ENCODE measurements at regions not wholly inside any gene's neighbourhood (a gene's known extent, or its start where the extent isn't known, plus 50 kb on each side); places are given as distances from the start of the nearest gene placed in this dataset.

DNA sequence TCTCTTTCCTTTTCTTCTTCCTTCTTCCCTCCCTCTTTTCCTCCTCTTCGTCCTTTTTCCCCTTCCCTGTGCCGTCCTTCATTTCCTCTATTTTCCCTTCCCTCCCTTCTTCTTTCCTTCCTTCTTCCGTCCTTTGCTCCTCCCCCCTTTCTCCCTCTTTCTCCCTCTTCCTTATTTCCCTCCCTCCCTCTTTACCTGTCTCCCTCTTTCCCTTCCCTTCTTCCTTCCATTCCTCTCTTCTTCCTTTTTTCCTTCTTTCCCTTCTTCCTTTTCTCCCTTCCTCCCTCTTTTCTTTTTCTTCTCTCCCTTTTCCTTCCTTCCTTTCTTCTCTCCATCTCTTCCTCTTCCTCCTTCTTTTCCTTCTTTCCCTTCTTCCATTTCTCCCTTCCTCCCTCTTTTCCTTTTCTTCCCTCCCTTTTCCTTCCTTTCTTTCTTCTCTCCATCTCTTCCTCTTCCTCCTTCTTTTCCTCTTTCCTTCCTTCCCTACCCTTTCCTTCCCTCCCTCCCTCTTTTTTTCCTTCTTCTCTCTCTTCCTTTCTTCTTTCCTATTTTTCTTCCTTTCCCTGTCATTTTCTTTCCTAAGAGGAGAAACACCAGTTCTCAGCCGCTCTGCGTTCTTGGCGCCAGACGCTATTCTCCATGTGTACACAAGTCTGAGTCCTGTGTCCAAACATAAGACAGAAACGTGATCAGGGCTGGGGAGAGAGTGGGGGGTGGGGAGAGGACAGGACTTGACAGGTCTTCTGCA is 597.1 kb downstream of the MID1IP1 start:
- no peak for DNase-seq (ENCODE audit: low read depth)
- peaks cover 6% of the 10 kb centered on the region for H3K27me3 ChIP-seq (ENCODE audit: control insufficient read depth, insufficient read depth, low read length)
- H3K4me3 ChIP-seq (ENCODE audit: low read depth, low read length): no peak overlapping the region
- TF ChIP-seq CTCF (IDR thresholded peaks at IDR 0.05; ENCODE audit: insufficient read depth, low read length, poor library complexity, severe bottlenecking): no peak
- peaks cover 1% of the 10 kb centered on the region for H3K36me3 ChIP-seq (ENCODE audit: control insufficient read depth, insufficient read depth, low read length)

DNA sequence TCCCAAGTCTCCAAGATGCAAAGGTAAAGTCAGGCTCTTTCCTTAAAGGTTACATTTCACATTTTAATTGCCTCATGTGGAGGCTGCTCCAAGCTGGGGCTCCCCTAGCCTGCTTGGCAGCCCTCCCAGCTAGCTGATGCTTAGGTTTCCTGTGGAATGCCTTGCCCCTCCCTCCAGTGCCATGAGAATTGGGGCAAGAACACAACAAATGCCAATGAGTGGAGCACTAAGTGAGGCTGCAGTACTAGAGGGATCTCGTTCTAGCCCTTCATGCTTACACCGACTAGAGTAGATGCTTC is 597.7 kb downstream of the MID1IP1 start:
- TF ChIP-seq CTCF (IDR thresholded peaks at IDR 0.05; ENCODE audit: insufficient read depth, low read length, poor library complexity, severe bottlenecking): no peak
- Histone ChIP-seq H3K4me3 (ENCODE audit: low read depth, low read length) (no peak overlapping the region), H3K27me3 (ENCODE audit: control insufficient read depth, insufficient read depth, low read length) (peaks cover 6% of the 10 kb centered on the region), H3K36me3 (ENCODE audit: control insufficient read depth, insufficient read depth, low read length) (peaks cover 1% of the 10 kb centered on the region)
- no peak for DNase-seq (ENCODE audit: low read depth)

DNA sequence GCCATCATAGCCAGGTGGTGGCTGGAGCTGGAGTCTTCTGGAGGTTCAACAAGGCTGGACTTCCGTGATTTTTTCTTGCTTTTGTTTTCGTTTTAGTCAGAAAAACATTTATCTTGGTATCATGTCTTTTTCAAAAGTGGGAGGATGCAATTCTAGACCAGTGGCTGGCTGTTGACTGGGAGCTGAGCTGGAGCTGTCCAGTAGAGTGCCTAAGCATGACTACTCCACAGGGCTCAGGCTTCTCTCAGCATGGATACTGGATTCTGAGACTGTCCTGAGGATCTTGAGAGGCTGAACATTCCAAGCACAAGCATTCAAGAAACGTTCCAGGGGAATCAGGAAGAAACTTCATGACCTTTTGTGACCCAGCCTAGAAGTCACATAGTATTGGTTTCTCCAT is 598.1 kb downstream of the MID1IP1 start:
- peaks cover 6% of the 10 kb centered on the region for H3K27me3 ChIP-seq (ENCODE audit: control insufficient read depth, insufficient read depth, low read length)
- no peak for DNase-seq (ENCODE audit: low read depth)
- H3K4me3 ChIP-seq (ENCODE audit: low read depth, low read length): no peak overlapping the region
- H3K36me3 ChIP-seq (ENCODE audit: control insufficient read depth, insufficient read depth, low read length): peaks cover 1% of the 10 kb centered on the region
- TF ChIP-seq CTCF (IDR thresholded peaks at IDR 0.05; ENCODE audit: insufficient read depth, low read length, poor library complexity, severe bottlenecking): no peak

DNA sequence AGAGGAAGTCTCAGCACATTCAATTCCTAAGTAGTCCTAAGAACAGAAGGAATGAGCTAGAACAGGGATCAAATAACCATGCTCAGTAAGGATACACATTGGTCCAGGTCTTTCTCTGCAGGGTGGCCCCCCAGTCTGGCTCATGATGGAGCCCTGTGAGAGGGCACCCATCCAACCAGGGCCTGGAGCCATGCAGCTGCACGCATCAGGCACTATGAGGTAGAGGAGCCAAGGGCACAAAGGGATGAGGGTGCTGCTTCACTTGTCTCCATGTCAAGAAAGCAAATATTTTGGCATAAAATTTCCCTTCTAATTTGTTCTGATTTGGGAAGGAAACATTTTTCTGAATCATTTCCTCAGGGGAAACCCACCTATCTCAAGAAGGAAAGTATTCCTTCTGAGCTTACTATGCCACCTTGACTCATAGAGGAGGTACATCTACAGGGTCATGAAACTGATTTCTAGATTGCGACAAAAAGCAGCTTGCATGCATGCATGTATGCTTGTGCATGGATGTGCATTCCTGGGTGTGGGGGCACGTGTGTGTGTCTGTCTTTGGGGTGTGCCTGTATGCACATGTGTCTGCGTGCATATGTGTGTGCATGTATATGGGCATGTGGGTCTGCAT is 600.3 kb downstream of the MID1IP1 start:
- H3K36me3 ChIP-seq (ENCODE audit: control insufficient read depth, insufficient read depth, low read length): peaks cover 1% of the 10 kb centered on the region
- no peak for TF ChIP-seq CTCF (IDR thresholded peaks at IDR 0.05; ENCODE audit: insufficient read depth, low read length, poor library complexity, severe bottlenecking)
- H3K4me3 ChIP-seq (ENCODE audit: low read depth, low read length): no peak overlapping the region
- DNase-seq (ENCODE audit: low read depth): no peak
- H3K27me3 ChIP-seq (ENCODE audit: control insufficient read depth, insufficient read depth, low read length): peaks cover 4% of the 10 kb centered on the region

GRCh38 chrX:39402158-39402557 is 600.9 kb downstream of the MID1IP1 start:
- Histone ChIP-seq H3K36me3 (ENCODE audit: control insufficient read depth, insufficient read depth, low read length) (peaks cover 1% of the 10 kb centered on the region), H3K4me3 (ENCODE audit: low read depth, low read length) (no peak overlapping the region), H3K27me3 (ENCODE audit: control insufficient read depth, insufficient read depth, low read length) (peaks cover 4% of the 10 kb centered on the region)
- TF ChIP-seq CTCF (IDR thresholded peaks at IDR 0.05; ENCODE audit: insufficient read depth, low read length, poor library complexity, severe bottlenecking): no peak
- DNase-seq (ENCODE audit: low read depth): no peak

- DNase-seq (ENCODE audit: low read depth): no peak
- TF ChIP-seq CTCF (IDR thresholded peaks at IDR 0.05; ENCODE audit: insufficient read depth, low read length, poor library complexity, severe bottlenecking): no peak
- peaks cover 4% of the 10 kb centered on the region for H3K27me3 ChIP-seq (ENCODE audit: control insufficient read depth, insufficient read depth, low read length)
- no peaks in the 10 kb centered on the region for H3K36me3 ChIP-seq (ENCODE audit: control insufficient read depth, insufficient read depth, low read length)
- no peak overlapping the region for H3K4me3 ChIP-seq (ENCODE audit: low read depth, low read length)
Measured at GRCh38 chrX:39406799-39407198, 605.5 kb downstream of the MID1IP1 start.
